ENCODE measurements at regions not wholly inside any gene's neighbourhood (a gene's known extent, or its start where the extent isn't known, plus 50 kb on each side); places are given as distances from the start of the nearest gene placed in this dataset.
"Not testable (repeated sequence)": the region's sequence is repeated elsewhere in the genome, so short reads cannot be mapped to it uniquely, and the experiment has no call there.

- DNase-seq = no peak
Observed at GRCh38 chr3:18725668-18726407, 300.7 kb upstream of the SATB1 start.

- DNase-seq = no peak
Observed at GRCh38 chr3:18724456-18724855, 299.3 kb upstream of the SATB1 start.

- no peak for DNase-seq
Observed at GRCh38 chr3:18723206-18723810, 298.2 kb upstream of the SATB1 start.

GRCh38 chr3:18720543-18720942 is 295.4 kb upstream of the SATB1 start:
- no peak for DNase-seq

GRCh38 chr3:18717598-18717997 is 292.5 kb upstream of the SATB1 start:
- DNase-seq = no peak

- no peak for DNase-seq
Observed at GRCh38 chr3:18716821-18717220, 291.7 kb upstream of the SATB1 start.

GRCh38 chr3:18716101-18716500 is 291.0 kb upstream of the SATB1 start:
- no peak for DNase-seq

GRCh38 chr3:18715208-18715607 is 290.1 kb upstream of the SATB1 start:
- DNase-seq = no peak

GRCh38 chr3:18713577-18713951 is 288.4 kb upstream of the SATB1 start:
- no peak for DNase-seq

- no peak for DNase-seq
Observed at GRCh38 chr3:18712713-18713576, 287.8 kb upstream of the SATB1 start.

GRCh38 chr3:18704326-18704725 is 279.2 kb upstream of the SATB1 start:
- no peak for DNase-seq

GRCh38 chr3:18703798-18704197 is 278.7 kb upstream of the SATB1 start:
- no peak for DNase-seq

GRCh38 chr3:18693588-18694329 is 268.6 kb upstream of the SATB1 start:
- DNase-seq = not testable (repeated sequence)

GRCh38 chr3:18687286-18687685 is 262.1 kb upstream of the SATB1 start:
- DNase-seq = no peak

GRCh38 chr3:18683900-18684299 is 258.8 kb upstream of the SATB1 start:
- no peak for DNase-seq

- no peak for DNase-seq
Observed at GRCh38 chr3:18681818-18682345, 256.7 kb upstream of the SATB1 start.

GRCh38 chr3:18680758-18681157 is 255.6 kb upstream of the SATB1 start:
- no peak for DNase-seq

- no peak for DNase-seq
Observed at GRCh38 chr3:18679238-18679637, 254.1 kb upstream of the SATB1 start.

GRCh38 chr3:18675197-18675596 is 250.1 kb upstream of the SATB1 start:
- no peak for DNase-seq

- DNase-seq = no peak
Observed at GRCh38 chr3:18672561-18672960, 247.4 kb upstream of the SATB1 start.

GRCh38 chr3:18670759-18671158 is 245.6 kb upstream of the SATB1 start:
- no peak for DNase-seq

GRCh38 chr3:18669374-18669773 is 244.2 kb upstream of the SATB1 start:
- no peak for DNase-seq

- DNase-seq = no peak
Observed at GRCh38 chr3:18667552-18667951, 242.4 kb upstream of the SATB1 start.
